ENCODE measurements at regions not wholly inside any gene's neighbourhood (a gene's known extent, or its start where the extent isn't known, plus 50 kb on each side); places are given as distances from the start of the nearest gene placed in this dataset.

DNA sequence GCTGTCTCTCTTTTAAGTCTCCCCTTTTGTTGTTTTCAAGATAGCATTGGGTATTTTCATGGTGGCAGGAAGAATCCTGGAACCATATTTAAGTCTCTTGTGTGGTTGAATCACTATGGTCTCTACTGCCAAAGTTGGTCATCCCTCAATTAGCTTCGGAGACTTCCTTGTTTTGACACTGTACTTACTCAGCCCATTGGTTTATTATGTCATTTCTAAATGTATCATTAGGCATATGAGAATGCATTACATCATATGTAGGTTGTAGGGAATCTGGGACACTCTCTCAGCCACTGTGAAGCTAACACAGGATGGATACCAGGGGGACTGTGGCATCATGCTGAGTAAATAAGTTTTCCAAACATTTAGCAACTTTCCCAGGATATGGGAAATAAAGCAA lies 211.8 kb downstream of the DTHD1 start:
- no peak for DNase-seq (ENCODE audit: low spot score)

DNA sequence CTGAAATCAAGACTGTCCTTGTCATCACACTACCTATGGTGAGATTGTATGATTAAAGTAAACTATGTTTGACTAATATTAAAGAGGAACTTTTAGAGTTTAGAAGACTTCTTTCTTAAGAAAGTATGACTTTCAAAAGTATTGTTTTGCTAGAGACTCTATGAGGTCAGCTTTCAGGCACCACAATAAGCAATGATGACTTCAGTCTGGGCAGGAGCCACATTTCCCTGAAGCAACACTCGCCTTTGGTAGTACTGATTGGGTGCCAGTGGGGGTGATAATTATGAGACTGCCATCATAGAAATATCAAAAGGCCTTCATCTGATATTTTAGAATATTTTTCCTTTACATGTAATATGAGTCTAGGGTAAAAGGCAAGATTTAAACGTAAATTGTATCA lies 212.6 kb downstream of the DTHD1 start:
- DNase-seq (ENCODE audit: low spot score): no peak

DNA sequence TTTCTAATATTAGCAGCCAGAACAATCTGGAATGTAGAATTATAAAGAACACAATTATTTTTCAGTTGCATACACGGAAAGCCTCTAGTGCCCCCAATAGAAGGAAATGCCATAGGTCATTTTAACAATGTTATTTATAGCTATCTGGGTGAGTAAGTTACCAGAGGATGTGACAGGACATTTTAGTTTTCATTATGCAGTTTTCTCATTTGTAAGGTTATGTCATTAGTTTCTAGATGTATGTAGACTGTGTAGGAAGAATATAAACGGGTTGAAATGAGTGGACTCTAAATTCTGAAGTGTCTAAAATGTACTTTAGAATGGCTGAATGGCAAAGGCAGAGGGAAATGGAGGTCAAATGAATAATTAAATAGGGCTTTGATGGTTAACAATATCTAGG lies 213.3 kb downstream of the DTHD1 start:
- no peak for DNase-seq (ENCODE audit: low spot score)

DNA sequence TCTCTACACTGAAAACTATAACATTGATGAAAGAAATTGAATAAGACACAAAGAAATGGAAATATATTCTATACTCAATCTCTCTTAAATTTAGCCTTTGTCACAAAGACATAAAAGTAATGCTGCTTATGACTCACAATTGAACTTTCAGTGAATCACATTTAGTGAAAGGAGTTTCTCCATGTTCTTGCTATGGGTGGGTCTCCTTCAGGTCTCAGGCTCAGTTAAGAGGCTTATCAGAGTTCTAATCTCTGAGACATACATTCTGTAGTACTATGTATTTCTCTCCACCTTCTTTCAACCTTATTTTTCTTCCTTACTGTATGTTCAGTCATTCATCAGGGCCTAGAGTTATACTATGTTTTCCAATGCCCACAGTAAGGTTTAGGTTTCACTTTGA lies 220.9 kb downstream of the DTHD1 start:
- DNase-seq (ENCODE audit: low spot score): no peak

DNA sequence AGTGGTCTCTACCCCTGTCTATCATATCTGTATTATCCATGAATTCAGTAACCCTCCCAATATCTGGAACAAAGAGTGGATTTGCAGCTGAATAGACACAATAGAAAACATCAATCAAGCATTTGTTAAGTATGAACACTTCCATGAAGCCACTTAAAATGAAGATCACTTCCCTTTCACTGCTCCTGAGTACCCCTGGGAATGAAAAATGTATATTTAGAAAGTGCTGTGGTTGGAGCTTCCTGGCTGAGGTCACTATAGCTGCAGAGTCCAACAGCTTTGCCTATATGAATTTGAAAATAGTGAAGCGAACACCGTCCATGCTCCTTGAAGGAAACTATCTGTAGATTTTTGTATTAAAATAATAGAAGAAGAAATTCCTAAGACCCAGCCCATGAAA lies 227.0 kb downstream of the DTHD1 start:
- DNase-seq (ENCODE audit: low spot score): no peak

DNA sequence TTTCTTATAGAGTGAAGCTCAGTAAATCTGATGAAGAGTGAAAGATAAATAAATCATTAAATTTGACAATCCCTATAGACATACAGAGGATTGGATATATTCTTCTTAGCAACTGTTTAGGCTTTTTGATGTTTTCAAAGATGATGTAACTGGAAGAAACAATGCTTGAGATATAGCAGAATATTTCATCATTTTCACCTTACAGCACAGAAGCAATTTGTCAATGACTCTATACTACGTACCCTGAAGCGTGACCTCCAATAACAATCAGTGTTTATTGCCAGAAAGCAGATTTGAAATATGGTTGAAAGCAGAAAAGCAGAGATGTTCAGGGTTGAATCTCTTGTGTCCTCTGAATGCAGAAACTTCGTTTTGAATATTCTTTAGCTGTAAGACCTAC lies 228.4 kb downstream of the DTHD1 start:
- no peak for DNase-seq (ENCODE audit: low spot score)

DNA sequence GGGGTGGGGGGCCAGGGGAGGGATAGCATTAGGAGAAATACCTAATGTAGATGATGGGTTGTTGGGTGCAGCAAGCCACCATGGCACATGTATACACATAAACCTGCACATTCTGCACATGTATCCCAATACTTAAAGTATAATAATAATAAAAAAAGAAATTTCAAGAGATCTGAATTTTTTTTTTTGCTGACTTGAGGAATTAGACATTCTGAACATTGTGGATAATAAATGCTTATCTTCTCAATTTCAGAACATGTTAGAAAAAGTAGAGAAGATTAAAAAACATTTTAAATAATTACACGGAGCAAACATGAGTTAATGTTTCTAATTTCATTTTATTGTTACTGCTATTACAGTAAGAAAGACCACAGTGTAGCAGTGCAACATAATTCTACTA lies 230.4 kb downstream of the DTHD1 start:
- DNase-seq (ENCODE audit: low spot score): no peak

DNA sequence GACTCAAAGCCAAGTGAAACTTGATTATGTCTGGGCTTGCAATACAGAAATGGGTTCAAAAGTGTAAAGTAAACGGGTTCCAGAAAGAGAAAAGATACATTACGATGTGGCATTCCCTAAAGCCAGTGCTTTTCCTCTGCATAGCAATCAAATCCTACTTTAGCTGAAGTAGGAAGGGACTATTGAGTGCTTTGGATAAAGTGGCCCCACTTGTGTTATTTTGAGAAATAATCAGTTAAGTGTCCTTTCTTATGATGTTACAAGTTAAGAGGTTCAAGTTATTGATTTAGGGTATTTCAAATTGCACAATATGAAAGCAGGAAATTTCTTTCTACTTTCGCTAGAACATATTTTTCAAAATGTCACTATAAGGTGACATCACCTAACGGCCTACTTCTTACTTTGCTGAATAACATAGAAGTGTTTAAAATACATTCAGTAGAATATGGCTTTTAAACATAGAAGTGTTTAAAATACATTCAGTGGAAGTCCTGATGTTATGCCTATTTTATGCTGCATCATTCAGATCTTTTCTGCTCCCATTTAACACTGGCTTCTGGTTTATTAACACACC lies 235.2 kb downstream of the DTHD1 start:
- no peak for DNase-seq (ENCODE audit: low spot score)

DNA sequence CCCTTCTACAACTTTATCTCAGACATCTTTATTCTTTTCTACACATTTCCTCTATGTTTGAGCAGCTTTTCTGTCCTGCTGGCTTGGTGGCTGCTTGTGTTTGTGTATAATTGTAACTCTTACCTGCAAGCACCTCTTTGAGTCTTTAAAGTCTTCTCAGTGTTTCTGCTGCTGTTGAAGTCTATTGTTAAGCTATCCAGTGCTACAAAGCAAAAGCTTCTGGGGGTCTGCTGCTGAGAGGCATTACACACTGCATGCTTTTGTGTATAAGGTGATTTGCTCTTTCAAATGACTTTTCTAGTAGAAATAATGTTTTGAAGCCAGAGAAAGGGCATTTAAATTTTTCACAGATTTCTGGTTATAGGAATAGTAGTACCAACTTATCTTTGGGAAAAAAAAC lies 241.8 kb downstream of the DTHD1 start:
- DNase-seq (ENCODE audit: low spot score): no peak

DNA sequence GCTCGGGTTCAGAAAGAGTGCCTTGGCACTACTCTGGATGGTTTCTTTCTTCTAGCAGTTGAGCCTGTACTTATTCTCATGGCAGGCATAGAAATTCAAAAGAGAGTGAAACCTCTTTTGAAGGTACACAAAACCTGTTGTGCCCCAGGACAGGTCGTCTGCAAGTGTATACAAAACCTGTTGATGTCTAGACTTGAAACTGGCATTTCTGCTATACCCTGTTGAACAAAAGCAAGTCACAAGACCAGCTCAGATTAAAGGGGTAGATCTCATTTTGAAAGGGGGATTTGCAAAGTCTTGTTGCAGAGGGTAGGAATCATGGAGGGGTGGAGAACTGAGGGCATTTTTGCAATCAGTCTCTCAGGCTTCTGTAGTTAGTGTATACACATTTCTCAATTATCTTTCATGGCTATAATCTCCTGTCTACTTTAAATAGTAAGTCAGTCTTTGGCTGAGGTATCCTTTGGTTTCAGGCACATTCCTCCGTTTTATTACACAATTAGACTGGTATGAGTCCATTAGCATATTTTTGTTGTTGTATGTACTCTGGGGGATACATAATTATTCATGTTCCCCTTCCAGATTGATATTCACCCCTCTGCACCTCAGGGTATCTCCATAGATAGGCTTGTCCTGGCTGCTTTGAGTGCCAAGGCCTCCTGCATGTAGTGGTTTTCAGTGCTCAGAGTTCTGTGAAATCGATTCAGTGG lies 251.4 kb downstream of the DTHD1 start:
- no peak for DNase-seq (ENCODE audit: low spot score)

DNA sequence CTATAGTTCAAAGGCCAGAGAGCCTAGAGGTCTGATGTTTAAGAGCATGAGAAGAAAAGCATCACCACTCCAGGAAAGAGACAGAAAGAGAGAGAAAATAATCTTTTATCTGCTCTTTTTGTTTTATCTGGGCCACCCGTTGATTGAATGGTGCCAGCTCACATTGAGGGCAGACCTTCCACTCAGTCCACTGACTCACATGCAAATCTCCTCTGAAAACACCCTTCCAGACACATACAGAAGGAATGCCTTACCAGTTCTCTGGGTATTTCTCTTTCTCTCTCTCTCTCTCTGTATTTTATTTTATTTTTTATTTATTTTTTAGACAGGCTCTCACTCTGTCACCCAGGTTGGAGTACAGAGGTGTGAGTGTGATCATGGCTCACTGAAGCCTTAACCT lies 252.5 kb downstream of the DTHD1 start:
- no peak for DNase-seq (ENCODE audit: low spot score)

DNA sequence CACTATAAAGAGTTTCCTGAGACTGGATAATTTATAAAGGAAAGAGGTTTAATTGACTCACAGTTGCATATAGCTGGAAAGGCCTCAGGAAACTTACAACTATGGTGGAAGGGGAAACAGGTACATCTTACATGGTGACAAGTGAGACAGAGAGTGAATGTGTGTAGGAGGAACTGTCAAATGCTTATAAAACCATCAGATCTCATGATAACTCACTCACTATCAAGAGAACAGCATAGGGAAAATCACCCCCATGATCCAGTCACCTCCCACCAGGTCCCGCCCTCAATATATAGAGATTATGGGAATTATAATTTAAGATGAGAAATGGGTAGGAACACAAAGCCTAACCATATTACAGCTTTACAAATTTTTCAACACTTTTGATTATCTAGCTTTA lies 266.0 kb downstream of the DTHD1 start:
- DNase-seq (ENCODE audit: low spot score): no peak

DNA sequence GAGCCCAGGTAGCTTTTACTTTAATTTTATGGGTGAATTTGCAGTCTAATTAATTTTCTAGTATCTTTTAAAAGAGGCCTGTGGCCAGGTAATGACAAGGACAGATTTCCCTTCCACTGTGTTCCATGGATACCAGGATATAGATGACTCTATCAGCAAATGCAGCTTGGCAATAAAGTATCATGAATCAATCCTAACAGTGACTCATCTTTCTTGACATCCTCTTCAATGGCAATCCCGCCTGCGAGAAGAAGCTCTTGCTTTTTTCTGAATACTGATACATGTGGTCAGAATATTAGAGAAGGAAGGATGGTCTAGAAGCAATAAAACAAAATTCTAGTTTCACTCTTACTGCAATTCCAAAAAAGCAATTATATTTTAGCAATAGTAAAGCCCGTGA lies 267.8 kb downstream of the DTHD1 start:
- DNase-seq (ENCODE audit: low spot score): no peak

DNA sequence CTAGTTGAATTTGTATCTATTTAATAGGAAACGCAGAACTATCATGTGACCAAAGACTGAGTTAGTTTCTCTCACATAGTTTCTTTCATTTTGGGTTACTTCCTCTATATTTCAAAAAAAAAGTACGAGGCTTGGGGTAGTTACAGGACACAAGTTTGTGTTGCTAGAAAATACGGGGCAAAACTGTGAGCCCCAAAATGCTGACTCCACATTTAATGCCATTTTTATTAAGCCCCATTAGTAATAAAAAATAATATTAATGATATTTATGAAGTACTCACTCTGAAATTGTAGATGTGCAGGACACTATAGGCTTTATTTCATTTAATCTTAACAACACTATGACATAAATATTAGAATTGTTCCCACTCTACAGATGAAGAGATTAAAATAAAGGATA lies 268.6 kb downstream of the DTHD1 start:
- DNase-seq (ENCODE audit: low spot score): no peak

DNA sequence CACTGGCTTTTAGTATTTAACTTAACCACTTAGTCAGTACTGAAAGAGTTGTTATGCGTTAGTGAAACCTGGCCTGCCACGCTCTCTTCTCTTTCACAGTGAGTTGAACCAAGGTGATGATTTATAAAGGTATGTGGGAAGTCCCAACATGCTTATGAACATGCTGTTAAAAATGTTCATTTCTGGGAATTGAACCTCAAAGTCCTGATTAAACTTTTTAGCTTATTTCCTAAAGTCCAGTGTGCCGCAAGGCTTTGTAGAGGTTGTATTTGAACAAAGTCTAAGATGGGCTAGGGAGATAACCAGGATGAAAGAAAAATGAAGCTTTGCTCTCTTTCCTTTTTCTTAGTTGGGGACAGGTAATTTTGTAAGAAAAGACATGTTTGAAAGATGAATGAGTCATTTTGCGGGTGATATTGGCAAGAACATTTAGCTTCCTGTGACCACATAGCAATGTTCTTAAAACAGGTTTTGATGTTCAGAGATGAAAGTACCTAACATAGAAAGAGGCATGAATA lies 270.3 kb downstream of the DTHD1 start:
- DNase-seq (ENCODE audit: low spot score): no peak

DNA sequence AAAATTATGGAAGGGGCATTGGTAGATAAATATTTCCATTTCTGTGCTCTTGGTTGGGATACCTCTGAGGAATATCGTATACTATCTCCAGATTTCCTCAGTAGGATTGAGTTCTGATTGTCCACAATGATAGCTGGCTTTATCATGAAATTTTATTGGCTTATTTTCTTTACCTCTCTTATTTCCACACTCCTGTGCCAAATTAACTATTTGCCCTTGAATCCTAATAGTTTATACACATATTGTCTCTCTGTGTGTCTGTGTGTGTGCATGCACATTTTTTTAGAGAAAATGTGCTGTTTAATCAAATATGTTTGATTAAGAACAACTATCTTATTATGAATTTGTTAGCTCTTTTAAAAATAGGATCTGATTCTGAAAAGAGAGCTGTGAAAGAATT lies 271.6 kb downstream of the DTHD1 start:
- DNase-seq (ENCODE audit: low spot score): no peak

DNA sequence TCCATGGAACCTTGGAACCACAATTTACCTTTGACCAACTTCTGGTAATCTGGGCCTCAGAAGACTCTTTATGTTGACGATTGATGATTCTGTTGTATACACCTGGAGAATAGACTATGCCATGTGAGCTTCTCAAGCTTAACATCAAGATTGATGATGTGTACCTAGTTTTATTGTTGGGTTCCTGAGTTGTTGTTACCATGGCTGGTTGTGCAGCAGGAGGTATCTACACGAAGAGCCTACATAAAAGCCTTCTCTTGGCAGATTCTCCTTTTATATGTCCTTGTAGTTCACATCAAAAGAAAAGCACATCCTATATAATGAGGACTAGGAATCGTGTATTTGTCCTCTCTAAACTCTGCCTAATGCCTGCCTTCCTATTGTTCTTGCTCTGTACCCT lies 272.0 kb downstream of the DTHD1 start:
- no peak for DNase-seq (ENCODE audit: low spot score)

DNA sequence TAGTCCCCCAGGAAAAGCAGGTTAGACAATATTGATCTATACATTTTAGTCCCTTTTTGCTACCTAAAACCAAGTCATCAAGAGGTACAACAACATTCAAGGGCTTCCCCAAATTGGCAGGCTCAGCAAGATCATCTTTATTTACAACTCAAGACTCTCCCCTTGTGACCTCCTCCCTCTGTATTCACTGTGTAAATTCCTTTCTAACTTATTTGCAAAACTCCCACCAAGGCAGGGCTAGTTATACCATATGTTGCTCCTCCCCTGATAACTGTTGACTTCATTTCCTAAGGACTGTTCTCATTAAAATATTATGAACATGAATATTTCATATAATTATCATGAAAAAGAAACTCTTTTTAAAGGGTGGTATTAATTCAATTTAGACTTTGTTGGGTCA lies 275.6 kb downstream of the DTHD1 start:
- DNase-seq (ENCODE audit: low spot score): no peak

DNA sequence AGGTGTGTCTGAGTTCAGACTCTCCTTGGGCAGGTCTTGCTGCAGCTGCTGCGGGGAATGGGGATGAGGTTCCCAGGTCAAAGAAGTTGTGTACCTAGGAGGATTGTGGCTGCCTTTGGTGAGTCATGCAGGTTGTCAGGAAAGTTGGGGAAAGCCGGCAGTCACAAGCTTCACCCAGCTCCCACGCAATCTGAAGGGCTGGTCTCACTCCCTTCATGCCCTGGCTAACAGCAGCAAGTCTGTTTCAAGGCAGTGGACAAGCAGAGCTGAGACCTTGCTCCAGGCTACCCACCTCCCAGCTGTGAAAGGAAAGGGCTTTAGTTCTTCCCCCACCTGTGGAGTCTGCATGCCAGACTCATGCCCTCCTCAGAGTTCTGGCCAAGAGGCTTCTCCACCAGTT lies 287.2 kb downstream of the DTHD1 start:
- no peak for DNase-seq (ENCODE audit: low spot score)

DNA sequence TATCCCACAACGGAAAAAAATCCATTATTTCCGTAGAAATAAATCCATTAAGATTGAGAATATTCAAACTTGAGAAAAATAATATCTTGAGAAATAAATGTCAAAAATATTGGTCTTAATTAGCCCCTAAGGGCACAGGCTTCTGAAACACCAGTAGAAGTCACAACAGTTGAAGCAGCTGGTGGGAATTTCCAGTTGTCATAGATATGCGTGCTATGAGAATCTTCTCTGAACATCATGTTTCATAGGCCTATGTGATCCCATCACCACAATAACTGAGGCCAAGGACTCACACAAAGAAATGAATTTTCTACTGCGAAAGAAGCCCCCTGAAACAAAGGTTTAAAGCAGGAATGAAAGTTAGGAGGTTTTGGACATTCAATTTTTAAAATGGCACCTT lies 292.0 kb downstream of the DTHD1 start:
- DNase-seq (ENCODE audit: low spot score): no peak

DNA sequence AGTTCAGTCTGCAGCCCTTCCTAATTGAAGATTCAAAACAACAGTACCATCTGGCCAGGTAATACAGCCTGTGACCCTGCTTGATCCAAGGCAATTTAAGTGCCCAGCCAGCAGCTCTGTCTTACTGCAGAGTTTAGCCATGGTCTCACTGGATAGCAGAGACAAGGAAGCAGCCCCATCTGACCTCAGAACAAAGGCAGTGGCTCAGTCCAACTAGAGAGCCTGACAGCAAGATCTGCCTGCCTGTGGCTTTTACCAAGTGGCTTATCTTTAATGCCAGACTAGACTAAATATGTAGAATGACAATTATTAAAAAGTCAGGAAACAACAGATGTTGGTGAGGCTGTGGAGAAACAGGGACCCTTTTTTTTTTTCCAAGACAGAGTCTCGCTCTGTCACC lies 293.4 kb downstream of the DTHD1 start:
- DNase-seq (ENCODE audit: low spot score): no peak

DNA sequence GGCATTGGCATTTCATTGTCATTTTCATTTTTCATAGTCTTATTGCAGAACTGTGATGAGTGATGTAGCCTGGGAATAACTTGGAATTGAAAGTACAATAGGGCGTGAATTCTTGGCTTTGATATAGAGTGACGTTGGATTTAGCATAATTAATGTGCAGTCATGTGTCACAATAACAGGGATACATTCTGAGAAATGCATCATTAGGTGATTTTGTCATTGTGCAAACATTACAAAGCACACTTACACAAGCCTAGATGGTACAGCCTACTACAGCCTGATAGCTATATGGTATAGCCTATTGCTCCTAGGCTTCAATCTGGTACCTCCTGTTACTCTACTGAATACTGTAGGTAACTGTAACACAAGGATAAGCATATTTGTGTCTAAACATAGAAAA lies 300.8 kb downstream of the DTHD1 start:
- DNase-seq (ENCODE audit: low spot score): no peak

DNA sequence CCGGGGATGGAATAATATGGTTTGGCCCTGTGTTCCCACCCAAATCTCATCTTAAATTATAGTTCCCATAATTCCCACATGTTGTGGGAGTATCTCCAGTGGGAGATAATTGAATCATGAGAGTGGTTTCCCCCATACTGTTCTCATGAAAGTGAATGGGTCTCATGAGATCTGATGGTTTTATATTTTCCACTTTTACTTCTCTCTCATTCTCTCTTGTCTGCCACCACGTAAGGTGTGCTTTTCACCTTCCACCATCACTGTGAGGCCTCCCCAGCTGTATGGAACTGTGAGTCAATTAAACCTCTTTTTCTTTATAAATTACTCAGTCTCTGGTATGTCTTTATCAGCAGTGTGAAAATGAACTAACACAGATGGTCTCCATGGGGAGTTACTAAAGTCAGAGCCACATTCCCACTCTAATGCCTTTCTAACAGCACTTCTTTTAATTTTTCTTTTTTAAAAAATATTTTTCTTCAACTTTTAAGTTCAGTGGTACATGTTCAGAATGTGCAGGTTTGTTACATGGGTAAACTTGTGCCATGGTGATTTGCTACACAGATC lies 306.6 kb downstream of the DTHD1 start:
- no peak for DNase-seq (ENCODE audit: low spot score)

DNA sequence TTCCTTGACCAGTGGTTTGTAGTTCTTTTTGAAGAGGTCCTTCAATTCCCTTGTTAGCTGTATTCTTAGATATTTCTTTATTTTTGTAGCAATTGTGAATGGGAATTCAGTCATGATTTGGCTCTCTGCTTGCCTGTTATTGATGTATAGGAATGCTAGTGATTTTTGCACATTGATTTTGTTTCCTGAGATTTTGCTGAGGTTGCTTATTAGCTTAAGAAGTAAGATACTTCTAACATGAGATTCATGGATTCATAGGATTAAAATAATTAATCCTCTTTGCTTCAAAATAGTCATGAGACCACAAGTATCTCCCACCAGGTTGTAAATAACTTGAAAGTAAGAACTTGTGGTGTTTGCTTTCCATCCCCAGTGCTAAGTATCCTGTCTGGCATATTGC lies 308.9 kb downstream of the DTHD1 start:
- no peak for DNase-seq (ENCODE audit: low spot score)
